AG09319 (cell line): ENCODE measurements at regions not wholly inside any gene's neighbourhood (a gene's known extent, or its start where the extent isn't known, plus 50 kb on each side); places are given as distances from the start of the nearest gene placed in this dataset.
A peak's percentile ranks its signal among the peaks of the same experiment; 100 is the strongest.

Experiments
- DNase-seq: peaks from one replicate; pipeline ENCODE4 v3.0.0-alpha.2; 2010; ENCODE audit warnings: low read depth; ENCODE audit errors: extremely low read depth
- CTCF ChIP-seq: IDR thresholded peaks from 2 replicates; pipeline ENCODE4 v1.5.1; 2011; ENCODE audit warnings: low read depth, mild to moderate bottlenecking, inconsistent platforms, low read length, moderate library complexity

- no peak for DNase-seq
- TF ChIP-seq CTCF: no peak
These were observed 775.1 kb downstream of the FLRT2 start for GRCh38 chr14:86305058-86305457.

GRCh38 chr14:86299994-86300393, 770.0 kb downstream of the FLRT2 start:
- no peak for TF ChIP-seq CTCF
- DNase-seq: no peak

GRCh38 chr14:86296173-86296572, 766.2 kb downstream of the FLRT2 start:
- TF ChIP-seq CTCF: no peak

GRCh38 chr14:86288336-86288735, 758.4 kb downstream of the FLRT2 start:
- TF ChIP-seq CTCF: no peak
- no peak for DNase-seq

More at GRCh38 chr14:86296173-86296572, 766.2 kb downstream of the FLRT2 start:
- peak; percentile 28 for DNase-seq

- DNase-seq: no peak
- TF ChIP-seq CTCF: no peak
These were observed 749.5 kb downstream of the FLRT2 start for GRCh38 chr14:86279405-86279804.

- no peak for DNase-seq
- no peak for TF ChIP-seq CTCF
These were observed 728.0 kb downstream of the FLRT2 start for GRCh38 chr14:86257973-86258372.

- no peak for DNase-seq
- no peak for TF ChIP-seq CTCF
These were observed 713.2 kb downstream of the FLRT2 start for GRCh38 chr14:86243158-86243557.
